ENCODE measurements at regions not wholly inside any gene's neighbourhood (a gene's known extent, or its start where the extent isn't known, plus 50 kb on each side); places are given as distances from the start of the nearest gene placed in this dataset.

GRCh38 chr10:85231534-85232270 lies 903.3 kb downstream of the CCSER2 start:
- H3K27ac ChIP-seq: no peak overlapping the region
- H3K4me3 ChIP-seq: no peak overlapping the region
- H3K9me3 ChIP-seq (replicated peaks): no peaks in the 10 kb centered on the region
- H3K27me3 ChIP-seq (replicated peaks): no peaks in the 10 kb centered on the region
- no peaks in the 10 kb centered on the region for H3K4me1 ChIP-seq (replicated peaks)
- no peaks in the 10 kb centered on the region for H3K36me3 ChIP-seq
- DNase-seq (ENCODE audit: low read depth in 1 of 2, low spot score in 2 of 2): no peak

GRCh38 chr10:85235258-85235657 lies 906.9 kb downstream of the CCSER2 start:
- no peak overlapping the region for H3K27ac ChIP-seq
- no peaks in the 10 kb centered on the region for H3K27me3 ChIP-seq (replicated peaks)
- no peaks in the 10 kb centered on the region for H3K36me3 ChIP-seq
- H3K9me3 ChIP-seq (replicated peaks): no peaks in the 10 kb centered on the region
- no peak overlapping the region for H3K4me3 ChIP-seq
- no peaks in the 10 kb centered on the region for H3K4me1 ChIP-seq (replicated peaks)
- DNase-seq (ENCODE audit: low read depth in 1 of 2, low spot score in 2 of 2): no peak

GRCh38 chr10:85238676-85239075 lies 910.3 kb downstream of the CCSER2 start:
- no peak for DNase-seq (ENCODE audit: low read depth in 1 of 2, low spot score in 2 of 2)
- no peaks in the 10 kb centered on the region for H3K4me1 ChIP-seq (replicated peaks)
- H3K9me3 ChIP-seq (replicated peaks): no peaks in the 10 kb centered on the region
- no peaks in the 10 kb centered on the region for H3K27me3 ChIP-seq (replicated peaks)
- H3K27ac ChIP-seq: no peak overlapping the region
- H3K36me3 ChIP-seq: no peaks in the 10 kb centered on the region
- H3K4me3 ChIP-seq: no peak overlapping the region

- Histone ChIP-seq H3K4me3 (no peak overlapping the region), H3K27me3 (replicated peaks) (no peaks in the 10 kb centered on the region), H3K9me3 (replicated peaks) (no peaks in the 10 kb centered on the region; the same call in 1 of the 2 replicates), H3K27ac (no peak overlapping the region), H3K4me1 (replicated peaks) (no peaks in the 10 kb centered on the region), H3K36me3 (no peaks in the 10 kb centered on the region)
- no peak for DNase-seq (ENCODE audit: low read depth in 1 of 2, low spot score in 2 of 2)
These were observed 921.9 kb downstream of the CCSER2 start for GRCh38 chr10:85250304-85250703.

DNA sequence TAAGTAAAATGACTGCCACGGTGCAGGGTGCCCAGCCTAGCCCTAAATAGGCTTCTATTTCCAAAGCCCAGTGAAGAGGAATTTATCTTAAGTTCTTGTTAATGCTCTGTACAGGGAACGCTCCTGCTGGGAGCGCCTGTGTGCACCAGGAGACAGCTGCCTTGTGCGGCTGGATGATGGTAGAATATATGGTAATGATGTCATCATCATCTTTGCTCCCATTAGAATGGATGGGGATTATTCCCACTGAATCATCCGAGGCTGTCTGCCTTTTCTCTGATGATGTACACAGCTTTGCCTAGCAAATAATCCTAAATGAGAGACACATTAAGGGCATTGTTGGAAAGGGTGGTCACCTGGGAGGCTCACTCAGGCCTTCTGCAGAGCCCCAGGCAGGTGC lies 928.1 kb downstream of the CCSER2 start:
- DNase-seq (ENCODE audit: low read depth in 1 of 2, low spot score in 2 of 2): no peak
- no peaks in the 10 kb centered on the region for H3K4me1 ChIP-seq (replicated peaks)

GRCh38 chr10:85259908-85260307 lies 931.5 kb downstream of the CCSER2 start:
- Histone ChIP-seq H3K4me3 (no peak overlapping the region), H3K27me3 (replicated peaks) (no peaks in the 10 kb centered on the region), H3K4me1 (replicated peaks) (no peaks in the 10 kb centered on the region), H3K27ac (no peak overlapping the region), H3K36me3 (no peaks in the 10 kb centered on the region), H3K9me3 (replicated peaks) (no peaks in the 10 kb centered on the region; the same call in none of the 2 replicates)
- no peak for DNase-seq (ENCODE audit: low read depth in 1 of 2, low spot score in 2 of 2)

More for the DNA sequence above, 928.1 kb downstream of the CCSER2 start:
- no peaks in the 10 kb centered on the region for H3K36me3 ChIP-seq
- H3K27ac ChIP-seq: no peak overlapping the region
- H3K27me3 ChIP-seq (replicated peaks): no peaks in the 10 kb centered on the region
- H3K4me3 ChIP-seq: no peak overlapping the region
- H3K9me3 ChIP-seq (replicated peaks): no peaks in the 10 kb centered on the region; the same call in none of the 2 replicates

DNA sequence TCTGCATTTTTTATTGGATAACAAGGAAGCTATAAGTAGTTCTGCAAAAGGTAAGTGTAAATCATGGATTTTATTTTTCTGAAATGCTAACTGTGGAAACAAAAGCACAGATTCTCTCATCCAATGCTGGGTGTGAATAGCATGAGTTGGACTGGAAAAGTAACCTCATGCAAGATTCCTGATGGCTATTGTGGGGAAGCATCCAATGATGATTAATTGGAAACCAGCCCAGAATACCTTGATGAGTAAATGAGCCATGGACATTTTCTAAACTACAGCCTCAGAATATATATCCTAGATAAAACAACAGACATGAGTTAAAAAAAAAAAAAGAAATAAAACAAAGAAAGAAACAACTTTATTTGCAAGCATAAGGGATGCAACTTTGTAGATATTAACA lies 934.6 kb downstream of the CCSER2 start:
- no peaks in the 10 kb centered on the region for H3K27me3 ChIP-seq (replicated peaks)
- peaks cover 2% of the 10 kb centered on the region; the same call in 1 of the 2 replicates for H3K9me3 ChIP-seq (replicated peaks)
- DNase-seq (ENCODE audit: low read depth in 1 of 2, low spot score in 2 of 2): no peak
- no peak overlapping the region for H3K27ac ChIP-seq
- no peaks in the 10 kb centered on the region for H3K4me1 ChIP-seq (replicated peaks)
- no peak overlapping the region for H3K4me3 ChIP-seq
- no peaks in the 10 kb centered on the region for H3K36me3 ChIP-seq

- no peaks in the 10 kb centered on the region for H3K36me3 ChIP-seq
- H3K4me3 ChIP-seq: no peak overlapping the region
- H3K4me1 ChIP-seq (replicated peaks): no peaks in the 10 kb centered on the region
- DNase-seq (ENCODE audit: low read depth in 1 of 2, low spot score in 2 of 2): no peak
- H3K9me3 ChIP-seq (replicated peaks): peaks cover 3% of the 10 kb centered on the region
- H3K27ac ChIP-seq: no peak overlapping the region
- H3K27me3 ChIP-seq (replicated peaks): no peaks in the 10 kb centered on the region
These were observed 936.7 kb downstream of the CCSER2 start for GRCh38 chr10:85265121-85265520.

DNA sequence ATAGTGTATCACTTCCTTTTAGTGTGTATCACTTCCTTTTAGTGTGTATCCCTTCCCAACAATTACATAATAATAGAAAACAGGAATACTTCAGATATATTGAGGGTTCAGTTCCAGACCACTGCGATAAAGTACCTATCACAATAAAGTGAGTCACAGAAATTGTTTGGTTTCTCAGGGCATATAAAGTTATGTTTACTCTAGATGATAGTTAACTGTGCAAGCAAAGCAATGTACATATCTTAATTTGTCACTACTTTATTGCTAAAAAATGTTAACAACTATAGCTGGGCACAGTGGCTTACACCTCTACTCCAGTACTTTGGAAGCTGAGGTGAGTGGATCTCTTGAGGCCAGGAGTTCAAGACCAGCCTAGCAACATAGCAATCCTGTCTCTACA lies 938.4 kb downstream of the CCSER2 start:
- Histone ChIP-seq H3K36me3 (no peaks in the 10 kb centered on the region), H3K4me3 (no peak overlapping the region), H3K4me1 (replicated peaks) (no peaks in the 10 kb centered on the region), H3K27ac (no peak overlapping the region), H3K27me3 (replicated peaks) (no peaks in the 10 kb centered on the region), H3K9me3 (replicated peaks) (peaks cover 5% of the 10 kb centered on the region; the same call in 1 of the 2 replicates)
- DNase-seq (ENCODE audit: low read depth in 1 of 2, low spot score in 2 of 2): no peak

DNA sequence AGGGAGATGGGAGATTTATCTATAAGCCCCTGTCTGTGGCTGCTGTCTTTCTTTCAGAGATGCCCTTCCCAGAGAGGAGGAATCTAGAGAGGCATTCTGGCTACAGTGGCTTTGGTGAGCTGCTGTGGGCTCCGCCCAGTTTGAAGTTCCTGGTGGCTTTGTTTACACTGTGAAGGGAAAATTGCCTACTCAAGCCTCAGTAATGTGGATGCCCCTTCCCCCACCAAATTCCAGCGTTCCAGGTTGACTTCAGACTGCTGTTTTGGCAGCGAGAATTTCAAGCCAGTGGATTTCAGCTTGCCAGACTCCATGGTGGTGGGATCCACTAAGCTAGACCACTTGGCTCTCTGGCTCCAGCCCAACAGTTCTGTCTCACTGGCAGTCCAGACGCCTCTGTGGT lies 951.6 kb downstream of the CCSER2 start:
- H3K9me3 ChIP-seq (replicated peaks): no peaks in the 10 kb centered on the region
- peaks cover 3% of the 10 kb centered on the region; the same call in 1 of the 2 replicates for H3K4me1 ChIP-seq (replicated peaks)
- H3K36me3 ChIP-seq: no peaks in the 10 kb centered on the region
- H3K27me3 ChIP-seq (replicated peaks): no peaks in the 10 kb centered on the region
- peak; percentile 37 to 48 for DNase-seq (ENCODE audit: low read depth in 1 of 2, low spot score in 2 of 2)
- H3K27ac ChIP-seq: no peak overlapping the region
- H3K4me3 ChIP-seq: no peak overlapping the region

DNA sequence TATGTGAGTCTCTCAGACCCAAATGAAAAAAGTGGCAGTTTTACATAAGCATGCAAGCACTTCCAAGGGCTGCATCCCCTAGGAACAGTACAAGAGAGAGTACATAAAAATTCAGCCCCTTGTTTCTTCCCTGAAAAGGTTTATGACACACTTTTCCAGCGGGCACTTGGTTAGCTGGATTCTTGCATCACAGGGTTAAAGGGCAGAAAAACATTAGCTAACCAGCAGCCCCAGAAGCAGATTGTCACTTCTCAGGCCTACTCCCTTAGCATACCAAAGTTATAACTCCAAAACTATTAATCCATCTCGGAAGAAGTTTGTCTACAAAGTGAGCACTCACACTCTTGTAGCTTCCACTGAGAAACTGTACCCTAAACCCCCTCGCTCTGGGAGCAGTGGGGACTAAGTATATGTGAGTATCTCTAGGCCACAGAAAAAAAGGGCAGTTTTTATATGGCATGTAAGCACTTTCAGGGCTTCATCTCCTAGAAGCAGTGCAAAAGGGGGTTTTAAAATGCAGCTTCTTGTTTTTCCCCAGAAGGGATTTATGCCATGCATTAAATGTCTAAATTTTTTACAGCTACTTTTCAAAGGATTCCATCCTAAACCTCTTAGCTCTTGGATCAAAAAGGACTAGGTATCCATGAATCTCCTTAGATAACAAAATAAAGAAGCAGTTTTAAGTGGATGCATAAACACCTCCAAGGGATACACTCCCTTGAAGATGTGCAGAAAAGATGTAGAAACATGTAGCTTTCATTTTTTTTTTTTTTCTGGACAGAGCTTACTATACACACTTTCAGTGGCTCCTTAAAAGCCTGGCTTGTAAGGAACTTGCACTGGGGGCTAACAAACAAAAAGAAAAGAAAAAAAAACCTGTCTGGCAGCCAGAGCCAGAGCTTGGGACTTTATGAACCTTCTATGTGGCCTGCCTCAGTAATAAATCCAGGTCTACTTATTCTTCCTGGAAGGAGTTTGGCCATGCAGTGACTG lies 956.7 kb downstream of the CCSER2 start:
- Histone ChIP-seq H3K4me1 (replicated peaks) (peaks cover 3% of the 10 kb centered on the region; the same call in 1 of the 2 replicates), H3K27me3 (replicated peaks) (no peaks in the 10 kb centered on the region), H3K4me3 (no peak overlapping the region), H3K9me3 (replicated peaks) (no peaks in the 10 kb centered on the region), H3K27ac (no peak overlapping the region), H3K36me3 (no peaks in the 10 kb centered on the region)
- DNase-seq (ENCODE audit: low read depth in 1 of 2, low spot score in 2 of 2): no peak

DNA sequence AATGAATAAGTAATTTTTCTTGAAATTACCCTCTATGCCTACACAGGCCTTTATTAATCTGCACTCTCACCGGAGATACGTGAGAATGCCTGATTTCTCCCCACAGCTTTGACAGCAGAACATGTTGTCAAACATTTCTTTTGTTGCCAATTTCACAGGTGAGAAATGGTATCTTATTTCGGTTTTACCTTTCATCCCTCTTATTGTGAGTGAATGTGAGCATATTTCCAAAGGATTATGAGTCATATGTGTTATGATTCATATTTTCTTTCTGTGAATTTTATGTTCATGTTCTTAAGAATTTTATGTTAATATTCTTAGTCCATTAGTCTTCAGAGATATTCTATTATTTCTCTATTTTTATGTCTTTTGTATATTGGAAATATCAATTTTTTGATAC lies 965.1 kb downstream of the CCSER2 start:
- Histone ChIP-seq H3K9me3 (replicated peaks) (no peaks in the 10 kb centered on the region), H3K4me3 (no peak overlapping the region), H3K4me1 (replicated peaks) (no peaks in the 10 kb centered on the region), H3K27ac (no peak overlapping the region), H3K36me3 (no peaks in the 10 kb centered on the region), H3K27me3 (replicated peaks) (no peaks in the 10 kb centered on the region)
- no peak for DNase-seq (ENCODE audit: low read depth in 1 of 2, low spot score in 2 of 2)

DNA sequence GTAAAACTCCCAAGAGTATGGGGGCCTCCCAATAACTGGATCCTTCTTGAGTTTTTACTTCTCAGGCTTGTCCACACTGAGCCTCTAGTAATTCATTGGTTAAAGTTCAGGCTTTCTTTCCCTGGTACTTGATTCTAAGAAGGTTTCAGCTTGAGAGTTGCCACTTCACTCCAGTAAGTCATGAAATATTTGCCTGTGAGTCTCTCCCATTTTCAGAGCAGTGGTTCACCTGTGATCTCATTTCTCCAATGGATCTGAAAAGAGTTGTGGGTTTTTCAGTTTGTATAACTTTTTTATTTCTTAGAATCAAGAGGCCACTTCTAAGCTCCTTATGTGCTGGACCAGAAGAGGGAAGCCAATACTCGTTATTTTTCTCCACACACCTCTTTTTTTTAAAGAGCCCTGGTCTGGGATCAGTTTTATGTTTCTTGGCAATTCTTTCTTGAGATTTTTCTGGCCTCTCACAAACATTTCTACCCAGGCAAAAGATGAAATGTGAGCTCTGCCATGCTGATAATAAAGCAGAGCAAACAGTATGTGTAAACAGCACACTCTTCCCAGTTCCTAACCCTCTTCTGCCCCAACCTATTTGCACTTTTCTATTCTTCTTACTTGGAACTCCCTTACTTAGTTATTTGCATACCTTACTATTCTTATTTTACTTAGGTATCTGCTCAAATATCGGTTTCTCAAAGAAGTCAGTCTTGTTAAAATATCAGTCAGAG lies 983.4 kb downstream of the CCSER2 start:
- Histone ChIP-seq H3K27ac (no peak overlapping the region), H3K4me3 (no peak overlapping the region), H3K4me1 (replicated peaks) (no peaks in the 10 kb centered on the region), H3K9me3 (replicated peaks) (no peaks in the 10 kb centered on the region), H3K27me3 (replicated peaks) (no peaks in the 10 kb centered on the region), H3K36me3 (no peaks in the 10 kb centered on the region)
- no peak for DNase-seq (ENCODE audit: low read depth in 1 of 2, low spot score in 2 of 2)

All from SJSA1 (cell line).